Right ventricle myocardium inferior (tissue), 1 donor: ENCODE measurements at regions not wholly inside any gene's neighbourhood (a gene's known extent, or its start where the extent isn't known, plus 50 kb on each side); places are given as distances from the start of the nearest gene placed in this dataset.

Source experiments
- ATAC-seq: fragments of 200-7000 bp; cut with Tn5 transposase; one replicate; pipeline ENCODE4 v1.9.1; 2020; ENCODE audit warnings: mild to moderate bottlenecking, moderate library complexity
- DNase-seq: peaks from one replicate; pipeline ENCODE4 v3.0.0; 2021; ENCODE audit errors: missing footprints
- intact Hi-C: fragments of 100-400 bp; cut with DNase I; formaldehyde crosslinking; loops from one replicate; pipeline ENCODE4 v1.11.0; 2022
- donor health status: DM: no; HTN: yes; CAD: no; lungs with severe emphysema.

DNA sequence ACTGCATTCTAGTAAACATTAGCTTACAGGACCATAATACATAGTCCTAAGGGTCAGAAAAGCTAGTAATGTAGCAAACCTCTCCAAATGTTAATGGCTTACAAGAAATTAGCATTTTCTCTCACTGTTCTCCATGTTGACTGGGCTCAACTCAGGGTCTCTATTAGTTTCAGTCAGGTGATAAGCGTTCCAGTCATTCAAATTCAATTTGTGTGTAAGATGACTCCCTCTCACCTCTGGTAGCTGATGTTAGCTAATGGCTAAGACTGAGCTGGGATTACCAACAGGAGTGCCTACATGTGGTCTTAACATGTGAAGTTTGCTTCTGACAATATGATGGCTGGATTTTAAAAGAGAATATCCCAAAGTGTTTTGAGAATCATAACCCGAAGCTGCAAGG is 630.5 kb upstream of the USP15 start:
- intact Hi-C loops, result no loop called here
- no peak for ATAC-seq
- DNase-seq, result no peak

DNA sequence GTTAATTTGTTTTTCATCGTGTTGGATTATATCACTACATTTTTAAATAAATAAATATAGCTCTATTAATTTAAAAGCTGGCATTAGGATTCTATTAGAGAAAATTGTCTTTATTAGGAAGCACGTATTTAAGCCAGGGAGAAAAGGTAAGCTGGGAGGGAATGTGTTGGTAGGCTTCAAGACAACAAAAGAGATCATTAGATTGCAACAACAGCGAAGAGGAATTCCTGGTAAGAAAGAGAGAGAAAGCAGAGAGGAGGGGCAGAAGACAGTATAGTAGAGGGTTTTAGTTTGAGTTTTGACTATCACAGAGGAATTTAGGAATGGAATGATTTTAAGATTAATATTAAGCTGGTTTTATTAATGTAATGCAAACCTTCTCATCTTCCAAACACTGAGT is 613.6 kb upstream of the USP15 start:
- intact Hi-C loops, result no loop called here
- DNase-seq (no peak), ATAC-seq (no peak)

DNA sequence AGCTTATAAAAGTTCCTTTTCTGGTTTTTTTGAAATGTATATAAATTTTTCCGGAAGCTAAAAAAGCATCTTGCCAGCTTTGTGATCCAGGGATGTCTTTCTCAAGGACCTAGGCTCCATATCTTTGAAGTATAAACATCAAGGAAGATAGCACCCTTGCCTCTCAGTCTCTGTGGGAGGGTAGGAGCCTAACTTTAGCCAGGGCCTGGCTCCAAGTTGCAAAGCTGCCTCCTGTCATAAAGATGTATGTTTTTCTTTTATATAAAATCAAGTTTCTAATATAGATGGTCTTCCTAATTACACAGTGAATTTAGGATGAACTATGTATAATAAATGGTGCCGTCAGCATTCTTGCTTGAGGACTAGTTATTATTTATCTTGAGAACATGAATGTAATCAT is 612.6 kb upstream of the USP15 start:
- no peak for ATAC-seq
- intact Hi-C loops, result no loop called here
- DNase-seq, result no peak

DNA sequence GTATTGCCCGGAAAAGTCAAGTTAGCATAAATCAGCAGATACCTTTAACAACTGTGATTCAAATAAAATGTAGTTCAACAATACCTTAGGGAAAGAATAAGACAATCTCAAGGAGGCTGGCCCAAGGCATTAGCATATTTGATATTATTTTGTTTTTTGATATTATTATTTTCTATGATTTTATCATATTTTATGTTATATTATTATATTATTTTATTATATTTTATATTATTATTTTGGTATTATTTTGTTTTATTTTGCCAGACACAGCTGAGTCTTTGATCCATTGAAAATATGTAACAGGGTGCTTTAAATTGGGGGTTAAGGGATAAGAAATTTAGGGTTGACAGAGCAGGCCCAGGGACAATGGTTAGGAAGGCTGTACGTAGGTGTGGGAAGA is 607.9 kb upstream of the USP15 start:
- DNase-seq, result no peak
- ATAC-seq, result no peak
- intact Hi-C loops, result no loop called here

DNA sequence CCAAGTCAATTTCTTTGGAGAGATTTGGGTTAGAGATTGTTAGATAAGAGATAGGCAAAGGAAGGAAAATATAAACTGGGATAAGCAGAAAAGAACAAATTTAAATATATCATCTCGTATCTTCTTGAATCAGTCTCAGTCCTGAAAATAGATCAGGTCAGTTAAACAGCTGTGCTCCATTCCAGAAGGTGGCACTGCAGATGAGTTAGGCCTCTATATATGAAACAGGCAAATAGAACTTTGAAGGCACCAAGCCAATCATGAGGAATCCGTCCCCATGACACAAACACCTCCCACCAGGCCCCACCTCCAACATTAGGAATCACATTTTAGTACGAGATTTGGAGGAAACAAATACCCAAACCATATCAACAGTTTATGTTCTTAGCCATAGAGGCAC is 605.5 kb upstream of the USP15 start:
- no peak for ATAC-seq
- no peak for DNase-seq
- intact Hi-C loops, result no loop called here

DNA sequence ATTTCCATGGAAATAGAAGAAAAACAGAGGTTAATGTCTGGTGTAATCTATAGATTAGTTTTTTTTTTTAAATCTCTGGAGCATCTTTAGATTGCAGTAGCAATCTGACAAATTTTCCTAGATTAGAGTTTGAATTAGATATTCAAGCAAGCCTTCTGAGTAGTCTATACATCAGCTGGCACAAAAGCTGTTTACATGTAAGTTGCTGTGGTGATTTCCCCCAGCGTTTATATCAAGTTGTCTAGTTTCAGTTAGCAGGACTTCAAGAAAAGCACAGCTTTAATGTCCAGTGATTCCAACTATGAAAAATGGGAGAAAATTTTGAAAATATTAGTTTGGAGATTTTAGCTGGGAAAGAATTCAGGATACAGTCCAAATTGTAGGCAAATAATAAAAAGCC is 605.0 kb upstream of the USP15 start:
- intact Hi-C loops, result no loop called here
- DNase-seq (no peak), ATAC-seq (no peak)

DNA sequence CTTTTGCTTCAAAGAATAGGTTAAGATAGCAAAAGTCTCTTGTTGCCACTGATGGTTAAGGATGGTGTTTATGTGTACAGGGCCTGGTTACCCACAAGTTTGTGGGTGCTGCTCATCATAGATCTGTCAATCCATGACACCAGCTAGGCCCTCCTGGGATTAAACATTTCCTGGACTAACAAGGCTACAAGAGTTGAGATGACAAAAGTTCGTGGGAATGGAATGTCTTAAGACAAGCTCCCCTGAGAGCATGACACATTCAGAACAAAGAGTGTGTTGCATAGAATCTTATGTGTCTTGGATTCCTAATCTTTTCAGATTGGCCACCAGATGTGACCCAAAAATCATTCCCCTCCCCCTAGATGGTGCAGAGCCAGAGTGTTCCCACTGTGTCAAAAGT is 592.5 kb upstream of the USP15 start:
- intact Hi-C loops, result no loop called here
- ATAC-seq (no peak), DNase-seq (no peak)

DNA sequence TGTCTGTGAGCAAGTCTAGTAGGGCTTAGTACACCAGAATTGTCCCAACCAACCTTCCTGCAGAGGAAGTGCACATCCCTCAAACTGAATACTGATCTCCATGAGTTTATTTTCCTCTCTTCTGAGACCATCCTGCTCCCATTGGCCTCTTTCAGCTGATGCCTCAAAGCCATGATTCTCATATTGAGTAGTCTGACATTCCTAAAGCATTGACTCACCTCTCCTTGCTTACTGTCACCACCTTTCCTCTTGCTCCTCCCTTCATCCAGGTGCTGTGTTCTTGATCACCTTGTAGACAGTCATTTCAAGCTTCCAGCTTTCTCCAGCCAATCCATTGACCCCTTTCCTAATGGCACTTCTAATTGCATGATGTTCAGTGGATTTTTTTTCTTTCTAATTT is 583.7 kb upstream of the USP15 start:
- intact Hi-C loops, result no loop called here
- no peak for ATAC-seq
- no peak for DNase-seq

DNA sequence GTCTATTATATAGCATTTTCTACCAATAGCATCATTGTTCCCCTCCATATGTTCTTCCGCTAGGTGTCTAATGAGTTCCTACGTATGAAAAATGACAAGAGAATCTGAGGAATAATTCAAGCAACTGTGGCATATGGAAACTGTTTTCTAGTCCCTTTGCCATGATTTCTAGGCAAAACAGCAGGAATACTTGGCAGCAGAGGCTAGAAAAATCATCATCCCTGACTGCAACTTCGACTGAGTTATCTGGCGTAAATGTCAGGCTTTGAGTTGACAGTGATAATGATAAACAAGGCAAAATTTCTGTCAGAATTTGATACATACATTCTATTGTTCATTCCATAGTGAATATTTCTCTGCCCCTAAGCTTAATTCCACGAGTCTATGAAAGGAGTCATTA is 572.8 kb upstream of the USP15 start:
- intact Hi-C loops, result no loop called here
- DNase-seq, result no peak
- ATAC-seq, result no peak

DNA sequence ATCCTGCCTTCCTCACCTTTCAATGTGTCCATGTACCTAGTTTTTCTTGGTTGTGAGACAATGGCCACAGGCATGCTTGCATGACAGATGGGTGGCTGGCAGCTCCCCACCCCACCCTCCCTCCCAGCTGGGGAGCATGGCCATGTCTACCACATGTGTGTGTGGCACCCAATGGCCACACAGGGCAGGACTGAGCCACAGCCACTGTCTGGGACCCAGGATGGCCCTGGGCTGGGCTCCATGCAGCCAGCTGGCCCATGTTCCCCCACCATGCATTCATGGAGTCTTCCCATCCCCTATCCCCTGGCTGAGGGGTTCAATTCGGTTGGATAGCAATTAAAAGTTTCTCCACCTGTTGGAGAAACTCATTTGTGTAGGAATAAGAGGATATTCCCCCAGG is 566.0 kb upstream of the USP15 start:
- intact Hi-C loops, result no loop called here
- ATAC-seq (no peak), DNase-seq (no peak)

DNA sequence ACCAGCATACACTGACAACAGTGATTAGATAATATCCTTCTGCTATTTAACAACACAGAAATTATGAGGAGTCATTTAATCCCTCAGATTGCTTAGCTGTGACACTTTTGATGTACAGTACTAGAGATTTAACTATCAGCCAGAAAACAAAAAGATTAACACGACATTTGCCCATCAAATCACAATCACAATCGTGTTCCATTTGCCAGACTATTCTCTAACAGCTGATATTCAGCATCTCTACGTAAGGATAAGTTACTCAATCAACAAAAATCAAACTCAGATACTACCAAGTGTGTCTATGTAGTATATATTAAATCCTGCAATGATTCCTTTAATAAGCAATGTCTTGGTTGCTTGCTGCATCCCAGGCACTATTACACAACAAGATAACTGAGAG is 558.7 kb upstream of the USP15 start:
- intact Hi-C loops, result no loop called here
- no peak for DNase-seq
- ATAC-seq, result no peak

DNA sequence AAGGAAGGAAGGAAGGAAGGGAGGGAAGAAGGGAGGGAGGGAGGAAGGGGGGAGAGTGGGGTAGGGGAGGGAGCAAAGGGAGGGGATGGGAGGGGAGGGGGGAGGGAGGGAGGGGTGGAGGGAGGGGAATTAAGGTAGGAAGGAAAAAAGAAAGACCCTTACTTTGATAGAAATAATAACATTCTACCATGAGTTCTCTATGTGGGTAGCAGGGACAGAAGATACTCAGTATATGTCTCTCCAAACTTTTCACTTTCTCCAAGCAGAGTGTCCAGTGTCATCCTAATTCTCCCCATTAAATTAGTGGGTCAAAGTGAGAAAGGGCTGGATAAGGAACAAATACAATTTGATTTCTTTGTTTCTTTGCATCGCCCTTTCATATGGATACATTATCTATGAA is 553.4 kb upstream of the USP15 start:
- ATAC-seq (no peak), DNase-seq (no peak)
- intact Hi-C loops, result no loop called here

DNA sequence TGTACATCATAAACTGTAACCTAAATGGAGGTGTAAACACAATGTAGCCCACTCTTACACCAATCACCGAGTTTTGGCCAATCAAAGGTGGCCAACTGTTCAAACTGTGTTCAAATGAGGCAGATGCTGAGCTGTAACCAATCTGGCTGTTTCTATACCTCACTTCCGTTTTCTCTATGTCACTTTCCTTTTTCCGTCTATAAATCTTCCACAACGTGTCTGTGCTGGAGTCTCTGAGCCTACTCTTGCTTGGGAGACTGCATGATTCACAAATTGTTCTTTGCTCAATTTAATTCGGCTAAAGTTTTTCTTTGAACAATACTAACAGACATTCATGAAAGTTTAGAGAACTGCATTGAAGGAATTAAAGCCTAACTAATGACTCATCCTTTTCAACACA is 547.1 kb upstream of the USP15 start:
- intact Hi-C loops, result no loop called here
- no peak for DNase-seq
- no peak for ATAC-seq

DNA sequence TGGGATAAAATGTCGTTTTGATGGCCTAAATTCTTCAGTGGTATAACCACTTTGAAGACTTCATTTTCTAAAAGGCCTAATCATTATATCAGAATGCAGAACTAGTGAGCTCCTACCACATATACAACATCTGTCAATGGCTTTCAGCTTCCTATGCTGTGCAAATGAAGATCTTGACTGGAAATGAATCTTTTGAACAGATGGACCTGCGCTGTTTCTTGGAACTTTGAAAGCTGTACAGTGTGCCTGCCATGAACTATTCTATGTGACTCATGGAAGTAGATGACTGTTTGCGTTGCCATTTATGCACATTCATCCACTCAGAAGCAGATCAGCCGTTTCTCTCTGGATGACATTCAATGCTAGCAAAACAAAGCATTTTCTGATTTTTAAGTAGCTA is 542.2 kb upstream of the USP15 start:
- DNase-seq (no peak), ATAC-seq (no peak)
- intact Hi-C loops, result no loop called here

DNA sequence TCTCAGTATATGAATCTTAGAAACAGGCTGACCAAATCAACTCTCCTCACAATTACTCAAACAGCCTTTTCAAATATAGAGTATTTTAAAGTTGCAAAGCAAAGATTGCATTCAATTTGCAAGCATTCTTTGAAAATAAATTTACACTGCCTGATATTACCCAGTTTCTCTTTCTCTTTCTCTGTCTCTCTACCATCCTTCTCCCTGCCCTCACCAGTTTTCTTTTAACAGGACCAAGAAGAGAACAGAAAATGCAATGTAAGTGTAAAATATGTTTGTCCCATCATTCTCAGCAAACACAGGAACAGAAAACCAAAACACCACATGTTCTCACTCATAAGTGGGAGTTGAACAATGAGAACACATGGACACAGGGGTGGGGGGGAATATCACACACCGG is 520.3 kb upstream of the USP15 start:
- intact Hi-C loops, result no loop called here
- ATAC-seq (no peak), DNase-seq (no peak)

DNA sequence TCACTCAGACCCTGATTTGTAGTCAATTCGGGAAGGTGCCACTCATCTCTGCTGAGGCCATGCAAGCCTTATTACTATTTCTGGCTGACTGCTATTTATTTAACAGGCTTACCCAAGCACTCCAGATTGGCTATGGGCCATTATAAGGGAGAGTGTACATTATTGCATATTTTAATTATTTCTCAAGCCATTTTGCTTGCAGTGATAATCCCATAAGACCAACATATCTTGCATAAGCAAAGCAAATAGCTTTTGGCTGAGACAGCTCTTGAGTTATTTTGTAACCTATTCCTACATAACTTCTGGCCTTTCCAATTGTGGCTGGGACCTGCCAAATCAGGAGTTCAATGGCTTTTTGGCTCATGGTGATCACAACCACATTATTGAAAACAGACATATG is 509.6 kb upstream of the USP15 start:
- ATAC-seq, result no peak
- no peak for DNase-seq
- intact Hi-C loops, result no loop called here

DNA sequence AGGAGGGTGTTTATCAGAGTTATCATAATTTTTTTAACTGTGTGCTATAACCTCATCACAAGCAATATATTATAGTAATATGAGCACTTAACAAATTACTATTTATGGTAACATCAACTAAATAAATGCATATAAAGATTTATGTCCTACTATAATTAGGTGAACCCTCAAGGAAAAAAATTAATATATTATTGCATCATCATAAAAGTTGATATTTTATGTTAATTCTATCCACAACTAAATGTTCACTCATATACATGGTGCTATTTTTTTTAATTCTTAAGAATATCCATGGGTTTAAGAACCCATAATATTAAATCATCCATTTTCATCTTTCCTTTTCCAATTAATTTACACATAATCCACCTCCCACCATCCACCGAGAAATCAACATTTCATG is 506.0 kb upstream of the USP15 start:
- intact Hi-C loops, result no loop called here
- DNase-seq (no peak), ATAC-seq (no peak)

DNA sequence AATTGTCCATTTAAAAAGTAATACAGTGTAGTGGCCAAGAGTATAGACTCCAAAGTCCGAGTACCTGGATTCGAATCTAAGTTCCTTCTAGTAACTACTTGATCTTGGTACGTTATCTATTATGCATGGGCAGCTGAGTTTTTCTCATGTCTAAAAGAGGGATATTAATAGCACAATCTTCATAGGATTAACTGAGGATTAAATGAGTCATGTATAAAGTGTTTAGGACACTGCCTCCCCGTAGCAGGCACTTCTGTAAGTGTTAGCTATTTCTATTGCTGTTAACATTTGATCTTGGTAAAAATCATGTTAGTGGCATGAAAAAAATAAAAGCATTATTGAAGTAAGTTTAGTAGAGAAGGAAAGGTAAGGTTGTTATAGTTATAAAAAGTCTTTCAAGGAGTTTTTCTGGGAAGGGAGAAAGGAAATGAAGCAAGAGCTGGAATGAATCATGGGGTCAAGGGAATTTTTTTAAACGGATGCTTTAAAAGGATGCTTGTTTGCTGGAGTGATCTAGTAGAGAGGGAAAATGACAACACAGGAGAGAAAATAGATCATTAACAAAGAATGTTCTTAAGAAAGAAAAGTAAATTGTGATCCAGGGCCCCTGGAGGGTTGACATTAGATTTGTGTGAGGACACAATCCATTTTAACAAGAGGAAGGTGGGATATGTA is 502.2 kb upstream of the USP15 start:
- DNase-seq (no peak), ATAC-seq (no peak)
- intact Hi-C loops, result no loop called here

DNA sequence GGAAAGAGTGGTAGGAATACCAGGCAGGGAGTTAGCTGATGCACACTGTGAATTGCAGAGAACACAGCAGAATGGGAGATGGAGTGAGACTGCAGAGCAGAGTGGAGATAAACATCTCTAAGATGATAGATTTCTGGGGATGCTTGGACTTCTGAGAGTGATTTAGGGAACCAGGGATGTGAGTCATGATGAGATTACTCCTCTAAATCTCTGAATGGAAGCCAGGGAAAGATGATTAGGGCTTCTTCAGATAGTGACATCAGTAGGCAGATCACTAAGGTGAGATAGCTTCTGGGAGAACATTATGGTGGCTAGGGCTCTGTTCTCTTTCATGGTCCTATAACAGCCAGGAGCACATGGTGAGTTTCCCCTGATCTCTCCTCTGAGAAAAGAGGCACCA is 501.5 kb upstream of the USP15 start:
- ATAC-seq (no peak), DNase-seq (no peak)
- intact Hi-C loops, result no loop called here

DNA sequence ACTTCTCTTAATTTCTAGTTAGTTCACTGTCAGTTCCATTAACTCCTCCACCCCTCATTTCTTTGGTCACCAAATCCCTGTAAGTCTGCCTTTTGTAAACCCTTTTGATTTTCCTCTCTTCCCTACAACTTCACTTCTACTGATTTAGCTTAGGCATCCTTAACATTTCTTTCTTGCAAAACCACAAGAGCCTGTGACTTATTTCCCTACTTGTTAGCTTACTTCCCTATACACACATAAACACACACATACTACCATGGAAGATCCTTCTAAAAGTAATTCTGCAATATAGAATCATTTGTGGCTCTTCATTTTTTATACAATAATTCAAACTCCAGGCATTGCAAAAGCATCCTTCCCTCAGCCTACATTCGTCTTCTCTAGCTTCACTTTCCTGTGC is 494.3 kb upstream of the USP15 start:
- ATAC-seq (no peak), DNase-seq (no peak)
- intact Hi-C loops, result no loop called here

DNA sequence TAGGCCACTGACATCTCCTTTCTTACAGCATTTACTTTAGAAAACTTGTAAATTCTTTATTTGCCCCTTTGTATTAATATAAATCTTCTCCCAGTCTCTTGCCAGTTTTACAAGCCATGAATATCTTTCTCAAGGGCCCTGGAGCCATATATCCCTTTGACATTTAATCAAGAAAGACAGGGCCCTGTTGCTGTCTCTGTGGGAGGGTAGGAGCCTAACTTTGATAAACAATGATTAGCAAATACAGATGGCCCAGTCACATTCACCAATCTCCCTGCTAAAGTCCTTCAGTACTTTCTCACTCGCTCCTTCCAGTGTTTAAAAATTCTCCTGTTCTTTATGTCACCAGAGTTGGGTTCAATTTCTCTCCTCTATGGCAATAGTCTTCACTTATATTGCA is 479.8 kb upstream of the USP15 start:
- intact Hi-C loops, result no loop called here
- DNase-seq, result no peak
- ATAC-seq, result no peak
